Liver (tissue), 8 donors: ENCODE measurements at regions not wholly inside any gene's neighbourhood (a gene's known extent, or its start where the extent isn't known, plus 50 kb on each side); places are given as distances from the start of the nearest gene placed in this dataset.
"Not testable (repeated sequence)": the region's sequence is repeated elsewhere in the genome, so short reads cannot be mapped to it uniquely, and the experiment has no call there.

Experiments used
- DNase-seq: peaks from one replicate; pipeline ENCODE4 v3.0.0-alpha.2; 2017; ENCODE audit warnings: low spot score
- H3K27ac ChIP-seq, 2 donors: one replicate each; pipeline ENCODE4 v1.7.0; 2013; ENCODE audit warnings: inconsistent platforms in 2 of 2, low read length in 2 of 2, control low read depth in 1 of 2, low read depth in 1 of 2, mild to moderate bottlenecking in 1 of 2
- H3K27me3 ChIP-seq, 4 donors: one replicate each; pipeline versions ENCODE4 v1.6.1 to v1.7.0; 2013; ENCODE audit warnings: low read length in 3 of 4, inconsistent platforms in 1 of 4, mild to moderate bottlenecking in 1 of 4, moderate library complexity in 1 of 4; ENCODE audit not compliant: control insufficient read depth in 4 of 4, insufficient read depth in 4 of 4
- H3K36me3 ChIP-seq, 4 donors: one replicate each; pipeline versions ENCODE4 v1.6.1 to v1.7.0; 2013; ENCODE audit warnings: low read length in 3 of 4, mild to moderate bottlenecking in 3 of 4, low read depth in 1 of 4, moderate library complexity in 1 of 4; ENCODE audit not compliant: control insufficient read depth in 4 of 4, insufficient read depth in 3 of 4
- H3K4me1 ChIP-seq, 4 donors: one replicate each; pipeline versions ENCODE4 v1.6.1 to v1.7.0; 2013; ENCODE audit warnings: low read length in 3 of 4, mild to moderate bottlenecking in 3 of 4, moderate library complexity in 1 of 4; ENCODE audit not compliant: control insufficient read depth in 4 of 4, insufficient read depth in 4 of 4
- H3K4me3 ChIP-seq, 3 donors: one replicate each; pipeline versions ENCODE4 v1.6.1 to v1.7.0; 2013; ENCODE audit warnings: low read length in 3 of 3, control low read depth in 1 of 3, low read depth in 1 of 3, mild to moderate bottlenecking in 1 of 3
- H3K9ac ChIP-seq, 2 donors: one replicate each; pipeline ENCODE4 v1.7.0; 2013; ENCODE audit warnings: low read length in 2 of 2, mild to moderate bottlenecking in 2 of 2, moderate library complexity in 2 of 2, control low read depth in 1 of 2, low read depth in 1 of 2
- H3K9me3 ChIP-seq, 4 donors: one replicate each; pipeline versions ENCODE4 v1.6.1 to v1.7.0; 2013; ENCODE audit warnings: low read length in 3 of 4; ENCODE audit not compliant: control insufficient read depth in 4 of 4
- FOXA1 ChIP-seq: IDR thresholded peaks from 2 replicates; pipeline ENCODE4 v1.6.1; 2016; ENCODE audit warnings: antibody characterized with exemption
- FOXA2 ChIP-seq: IDR thresholded peaks from 2 replicates; pipeline ENCODE4 v1.6.1; 2016; ENCODE audit warnings: antibody characterized with exemption
- HNF4G ChIP-seq: IDR thresholded peaks from 2 replicates; pipeline ENCODE4 v1.6.1; 2016; ENCODE audit warnings: antibody characterized with exemption
- JUND ChIP-seq, 2 donors: IDR thresholded peaks; 2 replicates each; pipeline ENCODE4 v1.6.1; 2016; ENCODE audit warnings: antibody characterized with exemption in 2 of 2
- NR2F2 ChIP-seq: IDR thresholded peaks from 2 replicates; pipeline ENCODE4 v1.6.1; 2016; ENCODE audit warnings: antibody characterized with exemption
- RXRA ChIP-seq, 2 donors: IDR thresholded peaks; 2 replicates each; pipeline ENCODE4 v1.6.1; 2017 to 2018; ENCODE audit warnings: antibody characterized with exemption in 2 of 2, mild to moderate bottlenecking in 1 of 2
- SP1 ChIP-seq: IDR thresholded peaks from 2 replicates; pipeline ENCODE4 v1.6.1; 2018; ENCODE audit warnings: antibody characterized with exemption, mild to moderate bottlenecking
- WGBS: extraction: QIAGEN DNeasy Blood & Tissue Kit; methylation state at CpG from one replicate; pipeline ENCODE4 v1.1.7; 2013; 5-methylcytosine and 5-hydroxymethylcytosine counted together
- TF ChIP-seq, protein P1 (sequence below): IDR thresholded peaks from 2 replicates; pipeline ENCODE4 v1.6.1; 2016; ENCODE audit warnings: antibody characterized with exemption, mild to moderate bottlenecking
- TF ChIP-seq, protein P2 (sequence below): fragments of 150-350 bp; IDR thresholded peaks from 2 replicates; pipeline ENCODE4 v1.5.1; 2017; ENCODE audit warnings: improper control_type of control experiment, low read depth, low read length; ENCODE audit not compliant: missing input control
- TF ChIP-seq, protein P3 (sequence below): IDR thresholded peaks from 2 replicates; pipeline ENCODE4 v1.6.1; 2016; ENCODE audit warnings: antibody characterized with exemption
- donor health status: healthy.
- donor health status: healthy.
- donor health status: healthy.
- donor health status: healthy.
- donor health status: healthy.

DNA sequence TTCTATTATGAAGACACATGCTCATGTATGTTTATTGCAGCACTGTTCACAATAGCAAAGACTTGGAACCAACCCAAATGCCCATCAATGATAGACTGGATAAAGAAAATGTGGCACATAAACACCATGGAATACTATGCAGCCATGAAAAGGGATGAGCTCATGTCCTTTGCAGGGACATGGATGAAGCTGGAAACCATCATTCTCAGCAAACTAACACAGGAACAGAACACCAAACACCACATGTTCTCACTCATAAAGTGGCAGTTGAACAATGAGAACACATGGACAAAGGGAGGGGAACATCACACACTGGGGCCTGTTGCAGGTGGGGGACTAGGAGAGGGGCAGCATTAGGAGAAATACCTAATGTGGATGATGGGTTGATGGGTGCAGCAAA lies 77.9 kb upstream of the BCHE start:
- not testable (repeated sequence) for H3K27me3 ChIP-seq, H3K27ac ChIP-seq, H3K9me3 ChIP-seq, H3K4me3 ChIP-seq, H3K4me1 ChIP-seq, DNase-seq, H3K9ac ChIP-seq, H3K36me3 ChIP-seq

DNA sequence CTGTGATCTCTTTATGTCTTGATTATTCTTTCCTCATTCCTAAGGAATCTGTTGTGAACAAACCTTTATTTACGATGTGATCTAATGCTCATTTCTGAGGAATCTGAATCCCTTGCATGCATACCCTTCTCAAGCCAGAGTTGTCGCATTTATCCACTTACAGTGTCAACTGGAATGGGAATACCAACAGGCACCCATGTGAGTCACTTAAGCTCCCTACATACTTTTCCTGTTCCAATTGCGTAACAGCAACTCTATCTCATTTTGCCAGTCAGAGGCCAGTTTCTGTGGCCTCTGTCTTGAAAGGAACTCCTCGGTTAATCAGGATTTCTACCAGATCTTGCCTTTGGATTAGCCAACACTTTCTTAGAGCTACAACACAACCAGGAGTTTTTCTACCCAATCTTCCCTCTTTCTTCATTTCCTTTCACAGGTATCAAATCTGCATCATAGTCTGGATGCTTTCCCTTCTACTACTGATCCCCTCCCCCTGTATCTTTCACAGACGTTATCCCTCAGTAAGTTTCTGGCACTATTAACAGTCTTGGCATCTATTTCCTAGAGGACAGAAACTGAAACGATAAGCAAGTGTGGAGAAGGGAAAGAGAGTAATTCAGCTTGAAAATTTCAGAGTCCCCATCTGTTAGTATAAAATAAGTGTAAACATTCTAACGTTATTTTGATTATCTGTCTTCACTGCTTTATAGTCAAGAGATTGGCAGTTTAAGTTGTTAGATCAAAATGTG lies 66.8 kb upstream of the BCHE start:
- WGBS = 82% methylated on average over 7 of the region's 7 CpGs
- no peak for DNase-seq
- Histone ChIP-seq H3K36me3 (no peaks in the 10 kb centered on the region), H3K4me1 (no peaks in the 10 kb centered on the region), H3K4me3 (no peak overlapping the region), H3K9ac (no peak overlapping the region), H3K27me3 (no peaks in the 10 kb centered on the region), H3K27ac (no peak overlapping the region), H3K9me3 (no peaks in the 10 kb centered on the region)
- TF ChIP-seq NR2F2 (no peak), RXRA (IDR thresholded peaks at IDR 0.05) (no peak), FOXA2 (no peak), HNF4G (no peak), SP1 (no peak), JUND (IDR thresholded peaks at IDR 0.05) (no peak), FOXA1 (no peak)
- TF ChIP-seq, protein P1, sequence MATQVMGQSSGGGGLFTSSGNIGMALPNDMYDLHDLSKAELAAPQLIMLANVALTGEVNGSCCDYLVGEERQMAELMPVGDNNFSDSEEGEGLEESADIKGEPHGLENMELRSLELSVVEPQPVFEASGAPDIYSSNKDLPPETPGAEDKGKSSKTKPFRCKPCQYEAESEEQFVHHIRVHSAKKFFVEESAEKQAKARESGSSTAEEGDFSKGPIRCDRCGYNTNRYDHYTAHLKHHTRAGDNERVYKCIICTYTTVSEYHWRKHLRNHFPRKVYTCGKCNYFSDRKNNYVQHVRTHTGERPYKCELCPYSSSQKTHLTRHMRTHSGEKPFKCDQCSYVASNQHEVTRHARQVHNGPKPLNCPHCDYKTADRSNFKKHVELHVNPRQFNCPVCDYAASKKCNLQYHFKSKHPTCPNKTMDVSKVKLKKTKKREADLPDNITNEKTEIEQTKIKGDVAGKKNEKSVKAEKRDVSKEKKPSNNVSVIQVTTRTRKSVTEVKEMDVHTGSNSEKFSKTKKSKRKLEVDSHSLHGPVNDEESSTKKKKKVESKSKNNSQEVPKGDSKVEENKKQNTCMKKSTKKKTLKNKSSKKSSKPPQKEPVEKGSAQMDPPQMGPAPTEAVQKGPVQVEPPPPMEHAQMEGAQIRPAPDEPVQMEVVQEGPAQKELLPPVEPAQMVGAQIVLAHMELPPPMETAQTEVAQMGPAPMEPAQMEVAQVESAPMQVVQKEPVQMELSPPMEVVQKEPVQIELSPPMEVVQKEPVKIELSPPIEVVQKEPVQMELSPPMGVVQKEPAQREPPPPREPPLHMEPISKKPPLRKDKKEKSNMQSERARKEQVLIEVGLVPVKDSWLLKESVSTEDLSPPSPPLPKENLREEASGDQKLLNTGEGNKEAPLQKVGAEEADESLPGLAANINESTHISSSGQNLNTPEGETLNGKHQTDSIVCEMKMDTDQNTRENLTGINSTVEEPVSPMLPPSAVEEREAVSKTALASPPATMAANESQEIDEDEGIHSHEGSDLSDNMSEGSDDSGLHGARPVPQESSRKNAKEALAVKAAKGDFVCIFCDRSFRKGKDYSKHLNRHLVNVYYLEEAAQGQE = no peak
- TF ChIP-seq, protein P2, sequence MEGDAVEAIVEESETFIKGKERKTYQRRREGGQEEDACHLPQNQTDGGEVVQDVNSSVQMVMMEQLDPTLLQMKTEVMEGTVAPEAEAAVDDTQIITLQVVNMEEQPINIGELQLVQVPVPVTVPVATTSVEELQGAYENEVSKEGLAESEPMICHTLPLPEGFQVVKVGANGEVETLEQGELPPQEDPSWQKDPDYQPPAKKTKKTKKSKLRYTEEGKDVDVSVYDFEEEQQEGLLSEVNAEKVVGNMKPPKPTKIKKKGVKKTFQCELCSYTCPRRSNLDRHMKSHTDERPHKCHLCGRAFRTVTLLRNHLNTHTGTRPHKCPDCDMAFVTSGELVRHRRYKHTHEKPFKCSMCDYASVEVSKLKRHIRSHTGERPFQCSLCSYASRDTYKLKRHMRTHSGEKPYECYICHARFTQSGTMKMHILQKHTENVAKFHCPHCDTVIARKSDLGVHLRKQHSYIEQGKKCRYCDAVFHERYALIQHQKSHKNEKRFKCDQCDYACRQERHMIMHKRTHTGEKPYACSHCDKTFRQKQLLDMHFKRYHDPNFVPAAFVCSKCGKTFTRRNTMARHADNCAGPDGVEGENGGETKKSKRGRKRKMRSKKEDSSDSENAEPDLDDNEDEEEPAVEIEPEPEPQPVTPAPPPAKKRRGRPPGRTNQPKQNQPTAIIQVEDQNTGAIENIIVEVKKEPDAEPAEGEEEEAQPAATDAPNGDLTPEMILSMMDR = no peak
- TF ChIP-seq, protein P3, sequence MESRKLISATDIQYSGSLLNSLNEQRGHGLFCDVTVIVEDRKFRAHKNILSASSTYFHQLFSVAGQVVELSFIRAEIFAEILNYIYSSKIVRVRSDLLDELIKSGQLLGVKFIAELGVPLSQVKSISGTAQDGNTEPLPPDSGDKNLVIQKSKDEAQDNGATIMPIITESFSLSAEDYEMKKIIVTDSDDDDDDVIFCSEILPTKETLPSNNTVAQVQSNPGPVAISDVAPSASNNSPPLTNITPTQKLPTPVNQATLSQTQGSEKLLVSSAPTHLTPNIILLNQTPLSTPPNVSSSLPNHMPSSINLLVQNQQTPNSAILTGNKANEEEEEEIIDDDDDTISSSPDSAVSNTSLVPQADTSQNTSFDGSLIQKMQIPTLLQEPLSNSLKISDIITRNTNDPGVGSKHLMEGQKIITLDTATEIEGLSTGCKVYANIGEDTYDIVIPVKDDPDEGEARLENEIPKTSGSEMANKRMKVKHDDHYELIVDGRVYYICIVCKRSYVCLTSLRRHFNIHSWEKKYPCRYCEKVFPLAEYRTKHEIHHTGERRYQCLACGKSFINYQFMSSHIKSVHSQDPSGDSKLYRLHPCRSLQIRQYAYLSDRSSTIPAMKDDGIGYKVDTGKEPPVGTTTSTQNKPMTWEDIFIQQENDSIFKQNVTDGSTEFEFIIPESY = no peak

DNA sequence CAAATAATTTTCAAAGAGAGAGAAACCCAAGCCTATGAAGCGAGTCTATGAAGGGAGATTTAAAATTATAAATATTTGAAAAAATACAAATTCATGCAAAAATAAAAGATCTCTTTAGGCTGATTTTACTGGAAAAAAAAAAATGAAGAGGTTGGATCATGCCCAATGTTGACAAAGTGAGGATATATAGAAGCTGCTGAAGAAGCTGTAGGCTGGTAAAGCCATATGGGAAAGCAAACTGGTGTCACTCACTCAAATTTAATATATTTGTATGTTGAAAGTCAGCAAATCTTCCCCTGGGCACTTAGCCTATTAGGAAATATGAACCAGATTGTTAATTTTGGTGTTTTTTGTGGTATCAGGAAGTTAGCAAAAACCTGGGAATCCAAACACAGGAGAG lies 61.8 kb upstream of the BCHE start:
- Histone ChIP-seq H3K36me3 (no peaks in the 10 kb centered on the region), H3K9me3 (no peaks in the 10 kb centered on the region), H3K4me1 (no peaks in the 10 kb centered on the region), H3K4me3 (no peak overlapping the region), H3K27ac (no peak overlapping the region), H3K9ac (no peak overlapping the region), H3K27me3 (no peaks in the 10 kb centered on the region)
- DNase-seq = no peak
- no peak for TF ChIP-seq SP1
- WGBS = 94% methylated on average over 1 of the region's 1 CpG
